Osteoblast (primary cell): ENCODE measurements at regions not wholly inside any gene's neighbourhood (a gene's known extent, or its start where the extent isn't known, plus 50 kb on each side); places are given as distances from the start of the nearest gene placed in this dataset.

Source experiments
- DNase-seq: peaks from one replicate; pipeline ENCODE4 v3.0.0; 2011; ENCODE audit warnings: low spot score, mixed read lengths; ENCODE audit not compliant: insufficient read length; ENCODE audit errors: missing footprints
- H2AFZ ChIP-seq: 2 replicates; pipeline ENCODE4 v1.6.0; 2011; ENCODE audit warnings: mild to moderate bottlenecking, low read length
- H3K27ac ChIP-seq: 2 replicates; pipeline ENCODE4 v1.5.1; 2011; ENCODE audit warnings: mild to moderate bottlenecking, low read depth, low read length, moderate library complexity
- H3K27me3 ChIP-seq: 2 replicates; pipeline ENCODE4 v1.6.0; 2012; ENCODE audit warnings: mild to moderate bottlenecking, control low read depth, inconsistent platforms, low read length, moderate library complexity; ENCODE audit not compliant: insufficient read depth
- H3K36me3 ChIP-seq: 2 replicates; pipeline ENCODE4 v1.5.1; 2011; ENCODE audit warnings: mild to moderate bottlenecking, low read length, control low read depth, moderate library complexity; ENCODE audit not compliant: insufficient read depth
- H3K4me1 ChIP-seq: 2 replicates; pipeline ENCODE4 v1.5.1; 2011; ENCODE audit warnings: mild to moderate bottlenecking, low read length, control low read depth, moderate library complexity; ENCODE audit not compliant: insufficient read depth
- H3K4me2 ChIP-seq: 2 replicates; pipeline ENCODE4 v1.6.0; 2011; ENCODE audit warnings: mild to moderate bottlenecking, low read length; ENCODE audit not compliant: insufficient read depth
- H3K4me3 ChIP-seq: fragments of 200-600 bp; sonication (generic); 3 replicates; pipeline ENCODE4 v1.5.1; 2012; ENCODE audit warnings: mild to moderate bottlenecking, low read length, inconsistent platforms; ENCODE audit not compliant: insufficient read depth
- H3K79me2 ChIP-seq: 2 replicates; pipeline ENCODE4 v1.6.0; 2012; ENCODE audit warnings: mild to moderate bottlenecking, low read length, control low read depth, inconsistent platforms; ENCODE audit not compliant: insufficient read depth
- H3K9me3 ChIP-seq: 2 replicates; pipeline ENCODE4 v1.5.1; 2011; ENCODE audit warnings: low read depth, low read length, control low read depth
- H4K20me1 ChIP-seq: 2 replicates; pipeline ENCODE4 v1.6.0; 2012; ENCODE audit warnings: mild to moderate bottlenecking, low read length, control low read depth; ENCODE audit not compliant: insufficient read depth
- TF ChIP-seq, protein P1 (sequence below): IDR thresholded peaks from 2 replicates; pipeline ENCODE4 v1.5.1; 2011; ENCODE audit warnings: mild to moderate bottlenecking, low read depth, low read length, moderate library complexity; ENCODE audit errors: extremely low read depth

DNA sequence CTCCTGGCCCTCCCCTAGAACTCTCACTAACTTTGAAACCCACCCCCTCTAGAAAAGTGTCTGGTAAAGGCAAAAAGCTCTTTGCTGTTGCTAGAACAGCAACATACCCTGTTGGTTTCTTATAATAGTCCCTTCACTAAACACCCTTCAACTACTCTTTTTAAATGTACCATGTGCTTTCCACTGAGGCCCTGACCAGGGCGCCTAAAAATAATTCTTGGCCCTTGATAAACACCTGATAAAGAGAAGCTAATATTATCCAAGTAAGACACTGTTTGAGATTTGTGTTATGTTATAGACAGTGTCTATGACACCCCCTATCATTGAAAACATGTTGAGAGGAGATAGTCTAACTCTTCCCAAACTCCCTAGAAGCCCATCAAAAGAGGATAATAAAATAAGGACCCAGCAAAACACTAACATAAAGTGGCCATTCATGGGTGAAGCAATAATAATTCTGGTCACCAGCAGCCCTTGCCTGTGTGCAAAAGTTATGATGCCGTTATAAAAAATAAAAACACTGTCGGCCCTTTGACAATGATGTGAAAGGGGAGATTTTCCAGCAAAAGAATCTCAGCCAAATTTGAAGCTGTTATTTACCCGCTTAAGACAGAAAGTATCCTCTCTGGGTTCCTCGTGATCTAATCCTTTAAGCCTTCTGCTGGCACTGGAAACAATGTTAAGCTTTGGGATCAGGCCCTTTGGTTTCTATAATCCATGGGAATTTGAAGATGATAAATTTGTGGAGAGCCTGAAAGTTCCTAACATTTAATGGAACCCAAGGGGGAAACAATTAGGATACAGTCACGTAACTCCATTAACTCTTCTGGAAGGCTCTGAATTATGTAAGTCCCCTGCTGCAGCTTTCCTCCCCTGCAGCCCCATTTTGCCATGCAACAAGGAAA is 122.6 kb upstream of the PLCB4 start:
- Histone ChIP-seq H3K4me2 (no peak overlapping the region), H3K79me2 (no peaks in the 10 kb centered on the region), H3K27me3 (no peaks in the 10 kb centered on the region), H3K4me1 (no peaks in the 10 kb centered on the region), H3K27ac (no peak overlapping the region), H3K36me3 (no peaks in the 10 kb centered on the region), H4K20me1 (no peaks in the 10 kb centered on the region), H3K4me3 (no peak overlapping the region), H2AFZ (no peak overlapping the region), H3K9me3 (no peaks in the 10 kb centered on the region)
- TF ChIP-seq, protein P1, sequence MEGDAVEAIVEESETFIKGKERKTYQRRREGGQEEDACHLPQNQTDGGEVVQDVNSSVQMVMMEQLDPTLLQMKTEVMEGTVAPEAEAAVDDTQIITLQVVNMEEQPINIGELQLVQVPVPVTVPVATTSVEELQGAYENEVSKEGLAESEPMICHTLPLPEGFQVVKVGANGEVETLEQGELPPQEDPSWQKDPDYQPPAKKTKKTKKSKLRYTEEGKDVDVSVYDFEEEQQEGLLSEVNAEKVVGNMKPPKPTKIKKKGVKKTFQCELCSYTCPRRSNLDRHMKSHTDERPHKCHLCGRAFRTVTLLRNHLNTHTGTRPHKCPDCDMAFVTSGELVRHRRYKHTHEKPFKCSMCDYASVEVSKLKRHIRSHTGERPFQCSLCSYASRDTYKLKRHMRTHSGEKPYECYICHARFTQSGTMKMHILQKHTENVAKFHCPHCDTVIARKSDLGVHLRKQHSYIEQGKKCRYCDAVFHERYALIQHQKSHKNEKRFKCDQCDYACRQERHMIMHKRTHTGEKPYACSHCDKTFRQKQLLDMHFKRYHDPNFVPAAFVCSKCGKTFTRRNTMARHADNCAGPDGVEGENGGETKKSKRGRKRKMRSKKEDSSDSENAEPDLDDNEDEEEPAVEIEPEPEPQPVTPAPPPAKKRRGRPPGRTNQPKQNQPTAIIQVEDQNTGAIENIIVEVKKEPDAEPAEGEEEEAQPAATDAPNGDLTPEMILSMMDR, result no peak
- no peak for DNase-seq

DNA sequence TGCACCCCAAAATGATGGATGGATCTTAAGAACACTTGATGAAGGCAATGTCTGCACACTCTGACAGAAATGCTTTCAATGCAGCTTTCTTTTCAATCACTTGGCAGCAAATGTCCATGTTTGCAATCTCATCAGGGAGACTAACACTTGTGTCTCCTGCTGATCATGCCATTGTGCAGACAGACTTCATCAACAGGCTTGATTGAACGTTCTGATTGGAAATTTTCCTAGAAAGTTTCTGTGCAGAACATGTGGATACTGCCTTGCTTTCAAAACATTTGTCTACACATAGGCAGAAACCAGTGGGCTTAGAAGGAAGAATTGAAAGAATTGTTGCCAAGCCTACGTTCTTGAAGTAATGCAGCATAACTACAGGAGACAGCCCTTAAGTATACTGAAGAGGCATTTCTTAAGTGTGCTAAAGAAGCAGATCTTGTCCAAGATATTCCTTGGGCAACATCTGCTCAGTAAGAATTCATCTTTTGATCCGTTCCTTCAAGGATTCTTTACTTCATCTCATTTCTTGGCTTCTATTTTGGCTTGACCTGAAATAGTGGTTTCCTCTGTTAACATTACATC is 120.4 kb upstream of the PLCB4 start:
- no peaks in the 10 kb centered on the region for H3K4me1 ChIP-seq
- H3K4me3 ChIP-seq, result no peak overlapping the region
- H3K36me3 ChIP-seq, result no peaks in the 10 kb centered on the region
- DNase-seq, result no peak
- H3K79me2 ChIP-seq, result no peaks in the 10 kb centered on the region
- no peak overlapping the region for H3K4me2 ChIP-seq
- H3K27me3 ChIP-seq, result no peaks in the 10 kb centered on the region
- H4K20me1 ChIP-seq, result no peaks in the 10 kb centered on the region
- TF ChIP-seq, protein P1, result no peak
- H3K9me3 ChIP-seq, result no peaks in the 10 kb centered on the region
- H2AFZ ChIP-seq, result no peak overlapping the region
- H3K27ac ChIP-seq, result no peak overlapping the region

DNA sequence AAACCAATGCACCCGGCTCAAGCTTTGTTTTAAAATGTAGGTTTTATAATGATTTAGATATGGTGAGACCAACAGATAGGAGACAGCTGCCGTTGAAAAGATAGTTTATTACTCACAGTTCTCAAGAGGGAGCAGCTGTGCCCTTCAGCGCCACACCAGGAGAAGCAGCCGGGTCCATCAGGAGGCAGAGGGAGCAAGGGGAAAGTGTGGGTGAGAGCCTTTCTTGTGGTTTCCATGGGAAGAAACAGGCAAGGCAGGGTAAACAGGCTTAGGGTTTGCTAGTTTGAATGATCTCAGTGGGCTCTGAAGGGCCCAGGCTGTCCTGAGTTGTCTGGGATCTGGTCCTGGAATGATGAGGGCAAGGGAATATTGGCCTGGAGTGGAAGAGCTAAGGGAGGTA is 117.7 kb upstream of the PLCB4 start:
- no peak overlapping the region for H3K4me2 ChIP-seq
- no peaks in the 10 kb centered on the region for H3K27me3 ChIP-seq
- no peak overlapping the region for H2AFZ ChIP-seq
- DNase-seq, result no peak
- H4K20me1 ChIP-seq, result no peaks in the 10 kb centered on the region
- H3K4me3 ChIP-seq, result no peak overlapping the region
- H3K27ac ChIP-seq, result no peak overlapping the region
- TF ChIP-seq, protein P1, result no peak
- no peaks in the 10 kb centered on the region for H3K36me3 ChIP-seq
- H3K4me1 ChIP-seq, result no peaks in the 10 kb centered on the region
- no peaks in the 10 kb centered on the region for H3K9me3 ChIP-seq
- no peaks in the 10 kb centered on the region for H3K79me2 ChIP-seq

DNA sequence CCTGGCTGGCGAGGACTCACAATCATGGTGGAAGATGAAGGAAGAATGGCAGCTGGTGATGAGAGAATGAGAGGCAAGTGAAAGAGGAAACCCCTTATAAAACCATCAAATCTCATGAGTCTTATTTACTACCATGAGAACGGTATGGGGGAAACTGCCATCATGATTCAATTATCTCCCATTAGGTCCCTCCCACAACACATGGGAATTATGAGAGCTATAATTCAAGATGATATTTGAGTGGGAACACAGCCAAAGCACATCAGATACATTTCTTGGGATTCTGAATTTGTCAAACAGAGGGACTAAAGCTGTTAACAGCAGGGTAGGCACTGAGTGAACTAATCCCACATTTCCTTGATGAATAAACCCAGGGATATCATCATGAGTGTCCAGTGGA is 116.2 kb upstream of the PLCB4 start:
- no peaks in the 10 kb centered on the region for H3K4me1 ChIP-seq
- H3K4me2 ChIP-seq, result no peak overlapping the region
- H3K27ac ChIP-seq, result no peak overlapping the region
- H2AFZ ChIP-seq, result no peak overlapping the region
- H3K27me3 ChIP-seq, result no peaks in the 10 kb centered on the region
- no peaks in the 10 kb centered on the region for H3K9me3 ChIP-seq
- H3K79me2 ChIP-seq, result no peaks in the 10 kb centered on the region
- no peaks in the 10 kb centered on the region for H3K36me3 ChIP-seq
- DNase-seq, result no peak
- TF ChIP-seq, protein P1, result no peak
- H4K20me1 ChIP-seq, result no peaks in the 10 kb centered on the region
- H3K4me3 ChIP-seq, result no peak overlapping the region
